Tibial nerve (tissue), 3 donors: ENCODE measurements at regions not wholly inside any gene's neighbourhood (a gene's known extent, or its start where the extent isn't known, plus 50 kb on each side); places are given as distances from the start of the nearest gene placed in this dataset.

Experiments
- CTCF ChIP-seq, 5 experiments: fragments of 200-600 bp in 3 of 5; fragments of 450-650 bp in 2 of 5; sonication (generic) in 3 of 5; IDR thresholded peaks; one replicate each; pipeline ENCODE4 v1.5.1; 2016 to 2019; ENCODE audit warnings: antibody characterized with exemption in 5 of 5, mild to moderate bottlenecking in 3 of 5, moderate library complexity in 2 of 5
- POLR2A ChIP-seq, 2 donors: fragments of 450-650 bp; IDR thresholded peaks; one replicate each; pipeline ENCODE4 v1.6.1; 2017; ENCODE audit warnings: antibody characterized with exemption in 2 of 2, mild to moderate bottlenecking in 2 of 2, moderate library complexity in 2 of 2

- TF ChIP-seq CTCF (IDR thresholded peaks at IDR 0.05) (no peak), POLR2A (IDR thresholded peaks at IDR 0.05) (no peak)
These were observed 277.8 kb downstream of the FOXO1 start for GRCh38 chr13:40388617-40389016.
